ENCODE measurements at regions not wholly inside any gene's neighbourhood (a gene's known extent, or its start where the extent isn't known, plus 50 kb on each side); places are given as distances from the start of the nearest gene placed in this dataset.
"Not testable (repeated sequence)": the region's sequence is repeated elsewhere in the genome, so short reads cannot be mapped to it uniquely, and the experiment has no call there.

DNA sequence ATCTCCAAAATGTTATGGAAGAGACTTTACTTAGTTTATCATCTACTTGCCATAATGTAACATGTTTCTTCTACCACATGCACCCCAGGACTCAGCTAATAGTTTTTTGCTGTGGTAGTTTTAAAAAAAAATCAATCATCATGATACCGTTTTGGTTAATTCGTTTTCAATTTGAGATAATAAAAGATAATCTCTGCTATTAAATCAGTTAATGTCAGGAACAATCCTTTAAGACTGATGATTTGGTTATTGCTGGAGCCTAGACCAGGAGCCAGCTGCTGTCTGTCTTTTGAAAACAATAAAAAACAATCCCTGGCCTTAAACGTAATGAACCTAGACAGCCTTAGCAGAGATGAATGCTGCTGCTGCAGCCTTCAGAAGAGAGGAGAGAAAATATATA is 403.7 kb downstream of the OXSM start:
- no peak for DNase-seq

DNA sequence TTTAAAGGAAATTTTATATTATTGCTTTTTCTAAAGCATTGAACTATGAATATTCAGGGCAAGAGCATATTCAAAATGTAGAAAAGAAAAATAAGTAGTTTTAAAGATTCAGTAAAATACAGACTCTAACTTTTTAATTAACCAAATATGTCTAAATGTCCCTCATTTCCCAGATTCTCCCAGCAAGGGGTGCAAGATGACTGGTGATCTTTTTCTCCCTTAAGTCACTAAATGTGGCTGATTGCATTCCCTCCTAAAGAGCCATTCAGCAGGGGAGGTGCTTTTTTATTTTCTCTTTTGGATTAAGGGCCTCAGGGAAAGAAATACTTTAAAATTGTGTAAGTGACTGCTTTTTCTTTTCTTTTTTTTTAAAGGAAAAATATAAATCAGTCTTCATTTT is 406.9 kb downstream of the OXSM start:
- DNase-seq, result no peak

DNA sequence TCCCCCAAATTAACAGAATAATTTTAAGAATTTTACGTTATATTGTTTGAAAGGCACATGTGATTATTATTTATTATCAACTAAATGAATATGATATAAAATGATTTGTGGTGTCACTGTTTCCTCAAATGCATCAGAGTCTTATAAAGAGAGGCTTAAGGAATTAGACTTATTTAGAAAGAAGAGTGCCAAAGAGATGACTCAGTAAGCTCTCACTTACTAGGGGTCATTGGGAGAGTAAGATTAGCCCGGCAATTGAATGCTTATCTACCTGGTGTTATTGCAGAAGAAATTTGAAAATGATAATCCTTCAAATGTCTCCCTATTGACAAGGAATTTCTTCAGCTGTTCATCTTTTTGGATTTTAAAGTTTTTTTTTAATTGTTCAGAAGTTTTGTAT is 408.7 kb downstream of the OXSM start:
- no peak for DNase-seq

DNA sequence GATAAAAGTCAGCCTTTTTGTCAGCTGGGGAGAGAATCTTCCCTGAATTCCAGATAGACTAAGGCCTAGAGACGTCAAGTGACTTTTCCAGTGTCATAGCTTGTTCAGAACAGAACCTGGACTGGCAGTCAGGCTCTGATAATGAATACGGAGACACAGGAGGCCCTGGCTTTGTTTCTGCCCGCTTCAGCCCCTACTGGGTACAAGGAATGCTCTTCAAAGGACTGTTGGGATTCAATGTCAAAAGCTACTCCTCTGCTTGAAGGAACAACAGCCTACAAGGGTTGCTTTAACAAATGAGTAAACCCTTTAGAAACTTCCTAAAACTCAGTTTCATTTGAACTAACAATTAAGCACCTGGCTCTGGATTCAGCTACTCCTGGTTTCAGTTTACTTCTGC is 412.3 kb downstream of the OXSM start:
- DNase-seq, result no peak

DNA sequence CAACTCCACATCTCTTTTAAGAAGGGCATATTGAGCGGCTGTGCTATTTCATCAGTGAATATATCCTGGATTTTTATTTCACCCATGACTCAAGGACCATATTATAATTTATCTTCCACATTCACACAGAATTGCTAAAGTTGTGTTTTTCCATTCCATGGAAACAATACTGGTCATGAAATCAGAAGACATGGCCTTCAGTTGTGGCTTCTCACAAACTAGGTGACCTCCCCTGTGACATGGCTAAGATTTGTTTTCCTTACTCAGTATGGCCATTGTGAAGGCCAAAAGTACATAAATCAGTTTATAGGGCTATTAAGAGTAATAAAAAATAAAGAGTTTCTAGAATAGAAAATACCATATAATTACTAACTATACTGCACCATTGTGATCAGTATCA is 415.6 kb downstream of the OXSM start:
- DNase-seq, result no peak

DNA sequence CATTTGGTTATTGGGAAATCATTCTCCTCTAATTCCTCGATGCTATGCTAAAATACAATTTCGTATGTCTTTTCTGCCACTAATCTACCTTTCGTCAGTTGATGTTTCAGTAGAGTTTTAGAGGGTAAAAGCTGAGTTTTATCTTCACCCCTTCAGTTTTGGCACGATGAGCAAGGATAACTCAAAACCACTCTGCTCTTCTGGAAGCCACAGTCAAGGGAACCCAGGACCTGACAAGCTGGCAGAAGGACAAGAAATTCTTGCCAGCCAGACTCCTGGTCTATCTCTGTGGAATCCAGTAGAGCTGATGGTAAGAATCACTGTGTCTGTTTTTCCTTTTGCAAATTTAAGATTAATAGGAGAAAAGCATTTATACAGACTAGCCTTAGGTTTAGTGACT is 414.4 kb upstream of the LRRC3B start:
- DNase-seq, result no peak

DNA sequence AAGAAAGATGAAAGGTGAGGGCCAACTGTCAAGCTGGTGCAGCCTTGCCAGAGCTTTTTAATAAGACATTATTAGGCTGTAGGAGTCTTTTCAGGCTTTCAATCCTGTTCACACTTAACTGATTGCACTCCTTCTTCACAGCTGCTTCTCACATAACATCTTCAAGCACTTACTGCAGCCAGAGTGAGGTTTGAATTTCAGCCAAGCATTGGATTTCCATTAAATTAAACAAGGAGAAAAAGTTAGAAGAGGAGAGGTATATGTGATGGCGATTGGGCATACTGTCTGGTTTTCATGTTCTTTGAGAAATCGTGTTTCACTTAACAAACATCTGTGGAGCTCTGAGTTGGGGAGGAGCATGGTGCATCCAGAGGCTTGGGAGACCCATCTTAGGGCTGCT is 392.8 kb upstream of the LRRC3B start:
- DNase-seq, result no peak

DNA sequence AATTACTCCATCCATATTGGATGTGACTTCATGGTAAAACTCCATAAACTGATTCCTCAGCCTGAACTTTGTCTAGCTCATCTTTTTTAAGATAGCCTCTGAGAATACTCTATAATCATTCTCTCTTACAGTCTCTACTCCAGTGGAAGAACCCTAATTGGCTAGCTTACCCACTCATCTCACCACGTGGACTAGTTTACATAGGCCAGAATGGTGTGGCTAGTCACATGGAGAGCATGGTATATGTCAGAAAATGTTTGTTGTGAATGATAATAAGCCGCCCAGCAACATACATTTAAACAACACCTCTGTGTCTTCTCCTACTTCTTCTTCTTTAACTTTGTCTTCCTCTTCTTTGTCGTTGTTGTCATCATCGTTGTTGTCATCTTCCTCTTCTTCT is 389.2 kb upstream of the LRRC3B start:
- DNase-seq, result no peak

DNA sequence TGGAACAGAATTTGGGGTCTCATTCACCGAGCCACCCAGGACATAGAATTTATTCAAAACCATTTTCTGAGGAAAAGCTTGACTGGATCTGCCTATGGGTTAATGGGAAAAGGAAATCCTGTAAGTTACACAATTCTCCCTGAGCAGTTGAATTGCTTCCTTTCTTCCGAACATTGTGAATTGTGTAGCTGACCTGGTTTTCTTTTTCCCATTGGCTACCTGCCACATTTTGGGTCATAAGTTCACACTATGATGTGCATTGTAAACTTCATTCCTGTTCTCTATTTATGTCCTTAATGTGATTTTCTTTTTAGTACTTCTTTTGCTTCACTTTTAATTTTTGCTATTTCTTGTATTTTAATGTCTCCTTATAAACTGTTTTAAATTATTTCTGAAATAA is 386.0 kb upstream of the LRRC3B start:
- DNase-seq, result no peak

DNA sequence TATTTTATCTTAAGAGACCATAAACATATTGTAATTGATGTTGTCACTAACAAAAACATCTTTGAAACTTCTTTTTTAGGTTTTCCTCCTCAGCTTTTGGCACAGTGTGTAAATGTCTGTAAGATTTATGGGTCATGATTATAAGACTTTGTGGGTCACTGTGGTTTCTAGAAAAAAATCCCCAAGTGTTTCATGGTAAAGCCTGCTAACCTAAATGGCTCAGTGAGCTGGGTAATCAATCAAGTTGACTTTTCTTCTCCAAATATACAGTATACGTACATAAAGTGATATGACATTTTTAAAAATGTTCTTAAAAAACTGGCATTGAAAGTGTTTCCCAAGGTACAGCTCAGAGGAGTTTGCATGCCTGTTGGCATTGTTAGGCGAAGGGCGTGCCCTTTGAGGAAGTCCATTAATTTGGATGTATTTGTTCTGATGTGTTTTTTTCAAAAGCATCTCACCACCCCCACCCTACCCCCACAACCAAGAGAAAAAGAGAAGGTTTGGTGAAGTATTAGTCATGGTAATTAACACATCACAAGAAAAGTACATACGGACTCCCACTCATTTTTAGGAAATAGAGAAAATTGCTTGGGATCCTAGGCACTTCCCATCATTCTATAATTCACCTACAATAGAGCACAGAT is 385.4 kb upstream of the LRRC3B start:
- DNase-seq, result no peak

DNA sequence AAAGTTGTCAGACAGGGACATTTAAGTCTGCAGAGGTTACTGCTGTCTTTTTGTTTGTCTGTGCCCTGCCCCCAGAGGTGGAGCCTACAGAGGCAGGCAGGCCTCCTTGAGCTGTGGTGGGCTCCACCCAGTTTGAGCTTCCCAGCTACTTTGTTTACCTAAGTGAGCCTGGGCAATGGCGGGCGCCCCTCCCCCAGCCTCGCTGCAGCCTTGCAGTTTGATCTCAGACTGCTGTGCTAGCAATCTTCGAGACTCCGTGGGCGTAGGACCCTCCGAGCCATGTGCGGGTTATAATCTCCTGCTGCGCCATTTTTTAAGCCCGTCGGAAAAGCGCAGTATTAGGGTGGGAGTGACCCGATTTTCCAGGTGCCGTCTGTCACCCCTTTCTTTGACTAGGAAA is 378.0 kb upstream of the LRRC3B start:
- not testable (repeated sequence) for DNase-seq

DNA sequence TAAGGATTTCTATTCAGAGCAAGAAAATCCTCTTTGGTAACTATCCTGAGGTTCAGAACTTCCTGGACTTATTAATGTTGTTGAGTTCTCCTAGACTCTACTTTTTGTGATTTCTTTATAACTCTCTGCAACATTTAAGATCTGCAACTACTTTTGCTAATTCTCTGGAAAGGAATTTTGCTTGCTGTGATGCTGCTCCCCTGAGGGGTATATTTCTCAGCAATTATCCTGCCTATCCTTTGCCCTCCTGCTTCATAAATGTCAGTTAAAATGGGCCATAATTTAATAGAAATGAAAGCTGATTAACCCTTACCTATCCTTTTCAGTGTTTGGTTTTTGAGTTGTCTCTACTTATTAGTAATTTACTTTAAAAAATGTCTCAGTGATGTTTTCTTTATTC is 377.3 kb upstream of the LRRC3B start:
- no peak for DNase-seq

DNA sequence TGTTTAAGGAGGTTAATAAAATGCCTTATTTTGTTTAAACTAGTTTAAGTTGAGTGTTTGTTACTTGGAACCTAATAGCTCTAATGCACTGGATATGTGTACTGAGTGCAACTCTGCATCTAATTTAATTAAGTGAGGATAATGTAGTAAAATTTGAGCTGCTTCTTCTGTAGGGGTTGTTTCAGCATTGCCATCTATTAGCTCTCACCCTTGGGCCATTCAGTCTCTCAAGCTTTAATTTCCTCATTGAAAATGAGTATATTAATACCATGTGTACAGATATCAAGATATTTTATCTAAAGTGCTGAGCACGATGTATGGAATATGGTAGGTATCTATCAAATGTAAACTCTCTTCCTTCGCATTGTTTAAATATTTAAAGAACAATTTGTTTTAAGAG is 375.7 kb upstream of the LRRC3B start:
- no peak for DNase-seq

DNA sequence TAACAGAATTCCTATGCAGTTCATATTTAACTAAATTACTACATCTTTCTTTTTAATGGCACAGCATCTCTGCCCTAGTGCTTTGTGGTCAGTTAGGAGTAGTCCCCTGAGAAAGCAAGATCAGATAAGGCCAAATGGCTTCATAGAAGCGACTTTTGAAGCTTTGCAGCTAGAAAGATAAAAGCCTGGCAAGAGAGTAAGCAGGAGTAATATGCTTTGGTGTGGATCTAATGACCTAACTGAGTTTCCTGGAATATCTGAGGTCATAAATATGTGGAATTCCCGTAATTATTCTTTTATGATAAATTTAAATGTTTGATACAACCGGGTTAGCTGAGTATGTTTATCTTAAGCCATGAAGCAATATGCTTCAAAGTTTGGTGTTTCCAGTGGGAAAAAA is 374.9 kb upstream of the LRRC3B start:
- no peak for DNase-seq

DNA sequence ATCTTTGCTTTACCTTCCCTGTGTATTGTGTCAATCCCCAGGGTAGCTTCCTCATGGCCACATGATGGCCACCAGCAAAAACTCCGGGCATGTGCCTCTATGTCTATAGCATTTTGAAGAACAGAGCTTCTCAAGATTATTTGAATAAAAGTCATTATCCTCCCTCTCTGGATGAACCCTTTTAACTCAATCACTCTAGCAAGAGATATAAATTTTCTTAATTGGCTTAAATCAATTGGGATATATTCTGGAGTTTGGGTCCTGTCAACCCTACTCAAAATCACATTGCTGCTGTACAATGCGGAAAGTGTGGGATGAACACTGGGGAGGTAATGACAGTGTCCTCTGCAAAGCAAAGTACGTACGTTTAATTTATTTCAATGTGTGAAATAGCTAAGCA is 370.6 kb upstream of the LRRC3B start:
- DNase-seq, result no peak

DNA sequence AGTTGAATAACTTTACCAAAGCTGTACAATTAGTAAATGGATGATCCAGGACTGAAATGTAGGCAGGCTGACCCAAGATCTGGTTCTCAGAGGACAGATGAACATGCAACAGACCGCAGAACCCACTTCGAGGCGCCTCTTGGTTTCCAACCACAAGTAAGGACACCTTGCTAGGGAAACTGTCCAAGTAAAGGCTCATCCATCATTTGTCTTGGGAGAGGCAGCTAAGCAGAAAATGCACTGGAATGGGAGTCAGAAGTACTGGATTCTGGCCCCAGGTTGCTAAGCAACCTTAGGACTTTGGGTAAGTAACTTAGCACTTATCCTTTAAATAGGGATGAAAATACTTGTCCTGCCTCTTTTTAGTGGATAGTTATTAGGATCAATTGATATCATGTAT is 366.3 kb upstream of the LRRC3B start:
- no peak for DNase-seq

DNA sequence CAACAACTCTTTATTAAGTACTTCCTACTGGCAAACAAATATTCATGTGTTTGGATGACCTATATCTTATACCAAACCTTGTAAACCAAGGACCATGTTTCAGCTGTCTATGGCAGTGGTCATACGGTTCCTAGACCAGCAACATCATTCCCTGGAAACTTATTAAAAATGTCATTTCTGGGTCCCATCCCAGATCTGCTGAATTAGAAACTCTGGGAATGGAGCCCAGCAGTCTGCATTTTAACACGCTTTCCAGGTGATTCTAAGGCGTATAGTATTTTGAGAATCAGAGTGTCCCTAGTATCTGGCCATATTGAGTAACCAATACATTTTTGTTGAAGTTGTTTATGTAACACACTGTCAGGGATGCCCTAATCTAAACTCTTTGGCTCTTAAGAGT is 363.4 kb upstream of the LRRC3B start:
- DNase-seq, result no peak

DNA sequence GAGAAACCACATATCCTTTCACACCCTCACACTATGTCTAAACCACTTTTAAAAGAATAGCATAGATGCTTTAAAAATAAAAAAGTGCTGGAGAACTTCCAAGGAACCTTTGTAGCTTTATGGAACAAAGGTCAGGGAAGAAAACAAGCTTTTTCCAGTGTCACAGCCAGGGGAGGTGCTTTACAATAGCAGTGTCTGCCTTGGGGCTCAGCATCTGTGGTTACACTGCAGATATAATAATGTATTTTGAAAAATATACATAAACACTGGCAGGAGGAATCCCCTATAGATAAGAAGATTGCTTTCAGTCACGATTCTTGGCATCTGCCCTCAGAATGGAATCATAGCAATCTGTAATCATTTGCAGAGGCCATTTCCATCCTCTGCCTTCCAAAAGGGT is 362.4 kb upstream of the LRRC3B start:
- DNase-seq, result no peak

DNA sequence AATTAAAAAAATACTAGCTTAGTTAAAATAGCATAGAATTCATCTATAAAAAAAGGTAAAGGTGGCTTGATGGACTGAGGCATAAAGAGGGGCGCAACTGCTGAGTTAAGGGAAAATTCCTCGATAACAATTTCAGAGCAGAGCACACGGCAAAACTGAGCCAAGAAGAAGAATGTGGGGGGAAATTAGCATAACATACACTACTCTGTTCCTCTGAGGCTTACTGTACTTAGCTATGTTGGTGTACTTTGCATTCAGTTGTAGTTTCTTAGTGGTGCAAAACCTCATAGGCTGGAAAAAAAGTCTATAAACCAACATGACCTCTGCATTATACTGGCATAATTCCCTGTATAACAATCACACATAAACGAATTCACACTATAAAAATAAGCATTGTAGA is 357.9 kb upstream of the LRRC3B start:
- no peak for DNase-seq

DNA sequence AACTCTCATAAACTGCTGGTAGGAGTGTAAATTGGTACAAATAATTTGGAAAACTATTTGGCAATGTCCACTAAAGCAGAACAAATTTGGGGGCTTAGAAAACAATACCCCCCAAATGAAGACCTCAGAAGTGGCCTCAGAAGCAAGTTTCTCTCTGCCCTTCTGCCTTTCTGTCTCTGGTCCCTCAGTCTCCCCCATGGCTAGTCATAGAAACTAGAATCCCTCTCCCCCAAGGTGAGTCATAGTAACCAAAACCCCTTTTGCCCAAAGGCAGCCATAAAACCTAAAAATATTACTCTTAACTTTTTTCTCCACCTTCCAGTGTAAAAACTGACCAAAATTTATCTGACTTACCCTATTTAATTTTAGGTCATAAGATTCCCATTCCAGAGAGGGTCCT is 350.7 kb upstream of the LRRC3B start:
- DNase-seq, result no peak

DNA sequence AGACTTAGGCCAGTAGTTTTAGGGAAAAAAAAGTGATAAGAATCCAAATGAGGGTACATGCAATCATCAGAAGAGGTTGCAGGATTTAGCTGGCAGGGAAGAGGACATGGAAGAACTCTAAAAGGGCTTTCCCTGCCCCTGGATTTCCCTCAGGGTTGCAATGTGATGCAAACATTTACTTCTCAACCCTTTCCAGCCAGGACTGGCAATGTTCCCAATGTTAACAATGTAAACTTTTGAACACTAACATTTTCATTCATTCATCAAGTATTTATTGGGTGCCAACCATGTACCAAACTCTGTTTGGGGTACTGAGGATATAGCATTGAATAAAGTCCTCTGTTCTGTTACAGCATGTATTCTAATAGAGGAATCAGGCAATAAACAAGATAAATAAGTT is 349.4 kb upstream of the LRRC3B start:
- DNase-seq, result no peak

DNA sequence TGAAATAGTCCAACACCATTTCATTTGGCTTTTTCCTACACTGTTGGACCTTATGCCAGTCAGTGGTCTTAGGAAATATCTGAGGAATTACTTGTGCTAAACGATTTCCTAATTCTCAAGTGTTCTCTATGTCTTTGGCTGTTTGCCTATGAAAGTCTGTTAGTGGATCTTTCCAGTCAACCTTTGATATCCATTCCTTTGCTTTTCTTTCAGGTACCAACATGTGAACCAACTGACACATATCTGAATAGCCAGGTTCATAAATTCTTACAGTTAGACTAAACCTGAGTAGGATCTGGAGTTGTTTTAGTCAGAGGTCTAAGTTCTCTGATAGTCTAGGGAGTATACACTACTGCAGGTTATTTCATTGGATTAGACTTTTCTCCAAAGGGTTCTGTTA is 343.5 kb upstream of the LRRC3B start:
- DNase-seq, result no peak

DNA sequence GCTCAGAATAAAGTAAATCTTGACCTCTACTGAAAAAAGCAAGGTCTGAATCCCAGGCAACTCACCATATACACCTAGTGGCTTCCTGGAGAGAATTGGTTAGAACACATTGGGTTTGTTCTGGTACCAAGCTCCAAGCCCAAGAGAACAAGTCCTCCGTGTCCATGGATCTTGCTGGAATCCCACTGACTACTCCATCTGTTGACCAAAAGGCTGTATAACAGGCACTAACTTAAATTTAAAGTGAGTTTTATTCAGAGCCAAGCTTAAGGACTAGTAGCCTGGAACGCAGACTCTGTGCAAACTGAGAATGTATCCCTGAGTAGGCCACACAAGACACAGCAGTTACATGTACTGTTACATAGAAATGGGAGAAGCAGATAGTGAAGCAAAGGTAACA is 342.1 kb upstream of the LRRC3B start:
- DNase-seq, result no peak

DNA sequence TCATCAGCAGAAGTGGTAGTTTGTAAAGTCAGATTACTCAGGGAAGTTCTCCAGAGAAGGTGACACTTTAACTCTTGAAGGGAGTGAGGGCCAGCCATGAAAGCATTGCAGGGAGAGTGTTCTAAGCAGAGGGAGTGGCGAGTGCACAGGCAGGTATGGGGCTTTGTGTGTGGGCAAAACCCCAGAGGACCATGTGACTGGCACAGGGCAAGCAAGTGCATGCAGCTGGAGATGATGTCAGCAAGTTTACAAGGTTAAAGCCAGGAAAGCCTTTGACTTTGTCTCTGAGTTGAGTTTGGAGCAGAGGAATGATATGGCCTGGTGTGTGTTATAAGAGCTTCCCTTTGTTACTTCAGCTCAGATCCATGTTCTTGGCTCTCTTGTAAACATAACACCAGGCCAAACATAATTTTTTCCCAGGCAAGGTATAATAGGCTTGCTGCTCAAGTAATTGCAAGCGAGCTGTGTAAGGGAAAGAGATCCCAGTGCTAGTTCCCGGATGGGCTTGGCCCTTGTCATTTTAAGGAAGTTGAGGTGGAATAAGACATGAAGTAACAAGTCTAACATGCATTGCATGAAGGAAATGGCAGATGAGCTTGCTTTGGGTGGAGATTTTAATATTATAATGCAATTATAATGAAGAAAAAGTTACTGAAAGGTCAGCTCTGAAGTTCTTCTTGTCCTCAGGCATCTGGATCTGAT is 341.1 kb upstream of the LRRC3B start:
- no peak for DNase-seq

DNA sequence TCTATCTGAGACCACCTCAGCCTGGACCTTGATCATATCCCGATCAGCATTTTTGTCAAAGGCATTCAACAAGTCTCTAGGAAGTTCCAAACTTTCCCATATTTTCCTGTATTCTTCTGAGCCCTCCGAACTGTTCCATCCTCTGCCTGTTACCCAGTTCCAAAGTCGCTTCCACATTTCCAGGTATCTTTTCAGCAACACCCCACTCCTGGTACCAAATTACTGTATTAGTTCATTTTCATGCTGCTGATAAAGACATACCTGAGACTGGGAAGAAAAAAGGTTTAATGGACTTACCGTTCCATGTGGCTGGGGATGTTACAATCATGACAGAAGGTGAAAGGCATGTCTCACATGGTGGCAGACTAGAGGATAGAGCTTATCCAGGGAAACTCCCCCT is 338.1 kb upstream of the LRRC3B start:
- not testable (repeated sequence) for DNase-seq

All from stimulated activated CD4-positive, alpha-beta T cell treated with anti-CD3 and anti-CD28 coated beads, Interleukin-4, amount 100 ng/mL, for 1 hour (primary cell).